ENCODE measurements at regions not wholly inside any gene's neighbourhood (a gene's known extent, or its start where the extent isn't known, plus 50 kb on each side); places are given as distances from the start of the nearest gene placed in this dataset.
A peak's percentile ranks its signal among the peaks of the same experiment; 100 is the strongest.

DNA sequence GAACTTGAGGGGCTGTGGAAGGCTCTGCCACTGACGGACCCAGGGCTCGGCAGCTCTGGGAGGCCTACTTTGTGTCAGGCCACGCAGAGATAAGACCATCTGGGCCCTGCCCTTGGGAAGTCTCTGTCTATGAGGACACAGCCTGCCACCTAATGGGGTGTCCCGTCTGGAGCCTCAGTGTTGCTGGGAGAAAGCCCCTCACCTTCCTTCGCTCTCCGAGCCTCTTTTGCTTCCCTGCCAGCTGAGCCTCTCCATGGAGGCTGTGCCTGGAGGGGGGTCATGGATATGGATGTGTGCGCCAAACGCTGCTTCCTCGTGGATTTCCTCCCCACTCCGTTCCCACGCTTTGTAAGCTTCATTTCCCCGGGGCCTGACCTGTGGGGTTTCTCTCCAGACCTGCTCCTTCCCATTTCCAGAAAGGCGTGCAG lies 228.8 kb downstream of the SEC14L1 start:
- Mint-ChIP-seq H3K36me3 (peaks cover 0 to 2% (median 0%) of the 10 kb centered on the region in 3 donors), H3K4me1 (peaks cover 44 to 75% (median 60%) of the 10 kb centered on the region in 4 donors), H3K27me3 (peaks cover 0 to 1% (median 0%) of the 10 kb centered on the region in 5 donors), H3K9me3 (no peaks in the 10 kb centered on the region), H3K4me3 (no peak overlapping the region), H3K27ac (peak overlapping the region in 2 of 10 donors; percentile 34 to 74)
- ATAC-seq (no peak), DNase-seq (peak in 1 of 10 donors; percentile 35)
- POLR2A ChIA-PET: interaction anchor here (0.7 to 9.8 kb wide), 7 partner anchors 10 to 59 kb away, joined by 3 to 224 read pairs (median 11); no protein-coding TSS in a partner anchor

DNA sequence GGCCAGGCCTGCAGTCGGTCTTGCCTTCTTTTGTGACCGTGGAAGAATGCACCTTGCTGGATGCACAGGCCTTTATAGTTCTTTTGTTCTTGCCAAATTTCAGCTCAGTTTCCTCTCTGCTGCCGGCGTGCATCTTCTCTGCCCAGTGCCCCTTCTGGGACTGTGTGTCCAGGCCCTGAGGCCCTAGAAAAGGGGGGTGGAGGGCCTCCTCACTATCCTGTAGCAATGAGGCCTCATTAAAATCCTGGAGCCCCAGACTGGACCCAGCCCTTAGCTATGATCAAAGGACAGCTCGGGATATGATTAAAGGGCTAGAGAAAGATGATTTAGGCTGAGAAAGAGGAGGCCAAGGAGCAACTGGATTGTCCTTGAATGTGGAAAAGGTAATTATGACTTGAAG lies 229.8 kb downstream of the SEC14L1 start:
- peak overlapping the region in 9 of 10 donors; percentile 29 to 92 (median 81) for H3K27ac Mint-ChIP-seq
- peaks cover 0 to 2% (median 0%) of the 10 kb centered on the region in 3 donors for H3K36me3 Mint-ChIP-seq
- peaks cover 0 to 1% (median 0%) of the 10 kb centered on the region in 5 donors for H3K27me3 Mint-ChIP-seq
- DNase-seq (peak in 1 of 10 donors; percentile 24), ATAC-seq (no peak)
- H3K4me3 Mint-ChIP-seq: peak overlapping the region in 9 of 10 donors; percentile 25 to 89 (median 72)
- H3K4me1 Mint-ChIP-seq: peaks cover 44 to 75% (median 60%) of the 10 kb centered on the region in 4 donors
- H3K9me3 Mint-ChIP-seq: no peaks in the 10 kb centered on the region
- POLR2A ChIA-PET: interaction anchor here (0.6 to 9.8 kb wide), 10 partner anchors 11 to 212 kb away, joined by 3 to 224 read pairs (median 8); no protein-coding TSS in a partner anchor

GRCh38 chr17:77371117-77371887 lies 230.5 kb downstream of the SEC14L1 start:
- H3K4me1 Mint-ChIP-seq: peaks cover 47 to 75% (median 60%) of the 10 kb centered on the region in 4 donors
- no peak for ATAC-seq
- H3K36me3 Mint-ChIP-seq: peaks cover 0 to 2% (median 0%) of the 10 kb centered on the region in 3 donors
- H3K27ac Mint-ChIP-seq: peak overlapping the region; percentile 37 to 92 (median 86)
- no peaks in the 10 kb centered on the region for H3K9me3 Mint-ChIP-seq
- POLR2A ChIA-PET: interaction anchor here (0.5 to 9.8 kb wide), 10 partner anchors 9 to 937 kb away, joined by 3 to 224 read pairs (median 14); no protein-coding TSS in a partner anchor
- H3K4me3 Mint-ChIP-seq: peak overlapping the region in 9 of 10 donors; percentile 78 to 92 (median 84)
- H3K27me3 Mint-ChIP-seq: peaks cover 0 to 1% (median 0%) of the 10 kb centered on the region in 5 donors
- DNase-seq: peak in 1 of 10 donors; percentile 47

- peaks cover 0 to 2% (median 0%) of the 10 kb centered on the region in 3 donors for H3K36me3 Mint-ChIP-seq
- peaks cover 0 to 1% (median 0%) of the 10 kb centered on the region in 5 donors for H3K27me3 Mint-ChIP-seq
- peak in 1 of 2 donors; percentile 0 for ATAC-seq
- H3K4me1 Mint-ChIP-seq: peaks cover 48 to 75% (median 60%) of the 10 kb centered on the region in 4 donors
- DNase-seq: peak in 2 of 10 donors; percentile 36 to 55
- H3K27ac Mint-ChIP-seq: peak overlapping the region; percentile 74 to 92 (median 87)
- H3K4me3 Mint-ChIP-seq: peak overlapping the region; percentile 73 to 92 (median 84)
- POLR2A ChIA-PET: interaction anchor here (0.6 to 9.8 kb wide), 9 partner anchors 10 to 587 kb away, joined by 3 to 224 read pairs (median 28); partner anchors contain the start of gene TNRC6C
- no peaks in the 10 kb centered on the region for H3K9me3 Mint-ChIP-seq
Measured at GRCh38 chr17:77371888-77372443, 231.2 kb downstream of the SEC14L1 start.

- POLR2A ChIA-PET: interaction anchor here (0.7 to 9.8 kb wide), 10 partner anchors 9 to 586 kb away, joined by 3 to 224 read pairs (median 30); partner anchors contain the start of gene TNRC6C
- H3K36me3 Mint-ChIP-seq: peaks cover 0 to 3% (median 0%) of the 10 kb centered on the region in 3 donors
Measured at GRCh38 chr17:77372444-77373298, 231.9 kb downstream of the SEC14L1 start.

DNA sequence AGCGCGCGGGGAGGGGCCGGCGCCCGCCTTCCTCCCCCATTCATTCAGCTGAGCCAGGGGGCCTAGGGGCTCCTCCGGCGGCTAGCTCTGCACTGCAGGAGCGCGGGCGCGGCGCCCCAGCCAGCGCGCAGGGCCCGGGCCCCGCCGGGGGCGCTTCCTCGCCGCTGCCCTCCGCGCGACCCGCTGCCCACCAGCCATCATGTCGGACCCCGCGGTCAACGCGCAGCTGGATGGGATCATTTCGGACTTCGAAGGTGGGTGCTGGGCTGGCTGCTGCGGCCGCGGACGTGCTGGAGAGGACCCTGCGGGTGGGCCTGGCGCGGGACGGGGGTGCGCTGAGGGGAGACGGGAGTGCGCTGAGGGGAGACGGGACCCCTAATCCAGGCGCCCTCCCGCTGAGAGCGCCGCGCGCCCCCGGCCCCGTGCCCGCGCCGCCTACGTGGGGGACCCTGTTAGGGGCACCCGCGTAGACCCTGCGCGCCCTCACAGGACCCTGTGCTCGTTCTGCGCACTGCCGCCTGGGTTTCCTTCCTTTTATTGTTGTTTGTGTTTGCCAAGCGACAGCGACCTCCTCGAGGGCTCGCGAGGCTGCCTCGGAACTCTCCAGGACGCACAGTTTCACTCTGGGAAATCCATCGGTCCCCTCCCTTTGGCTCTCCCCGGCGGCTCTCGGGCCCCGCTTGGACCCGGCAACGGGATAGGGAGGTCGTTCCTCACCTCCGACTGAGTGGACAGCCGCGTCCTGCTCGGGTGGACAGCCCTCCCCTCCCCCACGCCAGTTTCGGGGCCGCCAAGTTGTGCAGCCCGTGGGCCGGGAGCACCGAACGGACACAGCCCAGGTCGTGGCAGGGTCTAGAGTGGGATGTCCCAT lies 232.8 kb downstream of the SEC14L1 start:
- peak overlapping the region; percentile 83 to 100 (median 98) for H3K27ac Mint-ChIP-seq
- POLR2A ChIA-PET: interaction anchor here (0.6 to 9.8 kb wide), 27 partner anchors 8 to 754 kb away, joined by 3 to 224 read pairs (median 9); partner anchors contain the start of gene TNRC6C
- no peaks in the 10 kb centered on the region for H3K9me3 Mint-ChIP-seq

More at GRCh38 chr17:77372444-77373298, 231.9 kb downstream of the SEC14L1 start:
- Mint-ChIP-seq H3K27me3 (peaks cover 0 to 1% (median 0%) of the 10 kb centered on the region in 5 donors), H3K4me3 (peak overlapping the region; percentile 73 to 92 (median 84)), H3K27ac (peak overlapping the region; percentile 74 to 92 (median 87)), H3K4me1 (peaks cover 50 to 77% (median 61%) of the 10 kb centered on the region in 4 donors), H3K9me3 (no peaks in the 10 kb centered on the region)
- DNase-seq: peak; percentile 36 to 74 (median 60)
- peak; percentile 26 to 32 for ATAC-seq

GRCh38 chr17:77374170-77374936 lies 233.6 kb downstream of the SEC14L1 start:
- peaks cover 0 to 4% (median 0%) of the 10 kb centered on the region in 3 donors for H3K36me3 Mint-ChIP-seq
- peak overlapping the region; percentile 89 to 100 (median 99) for H3K4me3 Mint-ChIP-seq
- peaks cover 53 to 83% (median 75%) of the 10 kb centered on the region in 4 donors for H3K4me1 Mint-ChIP-seq

More for the DNA sequence above, 232.8 kb downstream of the SEC14L1 start:
- peaks cover 0 to 4% (median 0%) of the 10 kb centered on the region in 3 donors for H3K36me3 Mint-ChIP-seq
- DNase-seq: peak in 9 of 10 donors; percentile 34 to 74 (median 59)
- peak overlapping the region; percentile 89 to 100 (median 99) for H3K4me3 Mint-ChIP-seq
- H3K27me3 Mint-ChIP-seq: peaks cover 0 to 1% (median 0%) of the 10 kb centered on the region in 5 donors
- ATAC-seq: peak; percentile 32 to 48
- peaks cover 56 to 80% (median 69%) of the 10 kb centered on the region in 4 donors for H3K4me1 Mint-ChIP-seq

GRCh38 chr17:77375108-77375916 lies 234.5 kb downstream of the SEC14L1 start:
- Mint-ChIP-seq H3K36me3 (peaks cover 0 to 4% (median 0%) of the 10 kb centered on the region in 3 donors), H3K9me3 (no peaks in the 10 kb centered on the region), H3K27me3 (peaks cover 0 to 1% (median 0%) of the 10 kb centered on the region in 5 donors), H3K4me1 (peaks cover 53 to 86% (median 79%) of the 10 kb centered on the region in 4 donors), H3K4me3 (peak overlapping the region; percentile 89 to 100 (median 99)), H3K27ac (peak overlapping the region; percentile 87 to 100 (median 98))
- POLR2A ChIA-PET: interaction anchor here (0.8 to 9.8 kb wide), 29 partner anchors 7 to 639 kb away, joined by 3 to 224 read pairs (median 9); partner anchors contain the start of gene SRSF2
- DNase-seq (no peak), ATAC-seq (no peak)

More at GRCh38 chr17:77374170-77374936, 233.6 kb downstream of the SEC14L1 start:
- Mint-ChIP-seq H3K27me3 (peaks cover 0 to 1% (median 0%) of the 10 kb centered on the region in 5 donors), H3K27ac (peak overlapping the region; percentile 87 to 100 (median 98)), H3K9me3 (no peaks in the 10 kb centered on the region)
- POLR2A ChIA-PET: interaction anchor here (0.6 to 9.8 kb wide), 30 partner anchors 8 to 754 kb away, joined by 3 to 224 read pairs (median 8); partner anchors contain the start of genes SRSF2 and TNRC6C
- ATAC-seq (peak; percentile 69 to 70), DNase-seq (peak; percentile 65 to 83 (median 74))

DNA sequence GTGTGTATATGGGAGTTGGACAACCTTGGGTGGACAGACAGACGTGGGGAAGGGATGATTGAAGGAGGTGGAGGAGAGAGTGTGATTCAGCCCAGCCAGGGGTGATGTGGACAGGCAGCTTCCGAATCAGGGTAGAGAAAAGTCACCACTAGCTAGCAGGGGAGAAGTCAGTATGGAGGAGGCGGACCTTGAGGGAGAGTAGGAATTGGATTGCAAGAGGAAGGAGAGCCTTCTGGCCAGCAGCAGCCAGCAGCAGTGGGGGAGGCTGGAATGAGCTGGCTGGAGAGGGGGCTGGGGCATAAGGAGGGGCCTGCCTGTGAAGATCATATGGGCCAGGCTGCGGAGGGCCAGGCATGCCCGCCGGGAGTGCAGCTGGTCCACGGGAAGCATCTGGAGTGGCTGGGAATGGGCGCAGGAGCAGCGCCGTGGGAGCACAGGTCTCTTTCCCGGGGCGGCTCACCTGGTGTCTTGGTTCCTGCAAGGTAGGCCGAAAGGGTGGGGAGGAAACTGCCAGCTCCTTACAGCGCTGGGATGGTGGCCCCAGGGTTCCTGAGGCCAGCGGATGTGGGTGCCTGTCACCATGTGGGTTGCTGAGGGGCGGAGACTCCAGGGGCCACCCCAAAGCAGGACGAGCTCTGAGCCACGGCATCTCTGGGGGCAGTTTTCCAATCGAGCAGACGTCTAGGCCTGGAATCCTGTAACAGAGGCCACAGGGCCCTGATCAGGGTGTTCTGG lies 235.3 kb downstream of the SEC14L1 start:
- H3K9me3 Mint-ChIP-seq: no peaks in the 10 kb centered on the region
- POLR2A ChIA-PET: interaction anchor here (0.8 to 9.8 kb wide), 20 partner anchors 13 to 118 kb away, joined by 3 to 224 read pairs (median 8); no protein-coding TSS in a partner anchor
- H3K4me3 Mint-ChIP-seq: peak overlapping the region; percentile 89 to 100 (median 99)
- peak; percentile 39 to 81 (median 68) for DNase-seq
- H3K27ac Mint-ChIP-seq: peak overlapping the region; percentile 87 to 100 (median 98)
- peak; percentile 39 to 67 for ATAC-seq
- H3K27me3 Mint-ChIP-seq: peaks cover 0 to 1% (median 0%) of the 10 kb centered on the region in 5 donors
- peaks cover 0 to 4% (median 0%) of the 10 kb centered on the region in 3 donors for H3K36me3 Mint-ChIP-seq
- peaks cover 47 to 86% (median 78%) of the 10 kb centered on the region in 4 donors for H3K4me1 Mint-ChIP-seq

Data from naive thymus-derived CD8-positive, alpha-beta T cell (primary cell).